ENCODE measurements at regions not wholly inside any gene's neighbourhood (a gene's known extent, or its start where the extent isn't known, plus 50 kb on each side); places are given as distances from the start of the nearest gene placed in this dataset.

DNA sequence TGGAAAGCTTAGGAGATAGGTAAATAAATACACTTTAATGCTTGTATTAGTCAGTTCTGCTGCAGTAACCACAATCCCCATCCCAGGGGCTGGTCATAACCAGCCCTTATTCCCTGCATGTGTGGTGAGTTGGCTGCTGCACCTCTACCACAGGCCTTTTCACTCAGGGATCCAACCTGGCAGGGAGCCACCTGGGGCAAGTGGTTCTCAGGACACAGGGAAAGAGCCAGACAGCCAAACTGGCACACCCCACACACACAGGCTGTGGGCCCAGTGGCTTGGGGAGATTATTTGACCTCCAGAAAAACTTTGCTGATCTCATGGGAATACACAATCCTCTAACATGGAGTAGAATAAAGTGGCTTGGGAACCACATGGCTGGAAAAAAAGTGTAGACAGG, 400.0 kb upstream of the RNF32 start:
- POLR2A ChIA-PET = no interaction called here
- Mint-ChIP-seq H3K4me3 (no peak overlapping the region), H3K27ac (no peak overlapping the region), H3K9me3 (no peaks in the 10 kb centered on the region), H3K27me3 (peaks cover 2% of the 10 kb centered on the region), H3K4me1 (no peaks in the 10 kb centered on the region), H3K36me3 (ENCODE audit: low read depth) (no peaks in the 10 kb centered on the region)
- DNase-seq (no peak), ATAC-seq (ENCODE audit: low read depth) (no peak)
- CTCF ChIA-PET = no interaction called here
- TF ChIP-seq, protein P1, sequence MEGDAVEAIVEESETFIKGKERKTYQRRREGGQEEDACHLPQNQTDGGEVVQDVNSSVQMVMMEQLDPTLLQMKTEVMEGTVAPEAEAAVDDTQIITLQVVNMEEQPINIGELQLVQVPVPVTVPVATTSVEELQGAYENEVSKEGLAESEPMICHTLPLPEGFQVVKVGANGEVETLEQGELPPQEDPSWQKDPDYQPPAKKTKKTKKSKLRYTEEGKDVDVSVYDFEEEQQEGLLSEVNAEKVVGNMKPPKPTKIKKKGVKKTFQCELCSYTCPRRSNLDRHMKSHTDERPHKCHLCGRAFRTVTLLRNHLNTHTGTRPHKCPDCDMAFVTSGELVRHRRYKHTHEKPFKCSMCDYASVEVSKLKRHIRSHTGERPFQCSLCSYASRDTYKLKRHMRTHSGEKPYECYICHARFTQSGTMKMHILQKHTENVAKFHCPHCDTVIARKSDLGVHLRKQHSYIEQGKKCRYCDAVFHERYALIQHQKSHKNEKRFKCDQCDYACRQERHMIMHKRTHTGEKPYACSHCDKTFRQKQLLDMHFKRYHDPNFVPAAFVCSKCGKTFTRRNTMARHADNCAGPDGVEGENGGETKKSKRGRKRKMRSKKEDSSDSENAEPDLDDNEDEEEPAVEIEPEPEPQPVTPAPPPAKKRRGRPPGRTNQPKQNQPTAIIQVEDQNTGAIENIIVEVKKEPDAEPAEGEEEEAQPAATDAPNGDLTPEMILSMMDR (IDR thresholded peaks at IDR 0.05) = no peak
- intact Hi-C loops (cut with micrococcal nuclease) = no loop called here

DNA sequence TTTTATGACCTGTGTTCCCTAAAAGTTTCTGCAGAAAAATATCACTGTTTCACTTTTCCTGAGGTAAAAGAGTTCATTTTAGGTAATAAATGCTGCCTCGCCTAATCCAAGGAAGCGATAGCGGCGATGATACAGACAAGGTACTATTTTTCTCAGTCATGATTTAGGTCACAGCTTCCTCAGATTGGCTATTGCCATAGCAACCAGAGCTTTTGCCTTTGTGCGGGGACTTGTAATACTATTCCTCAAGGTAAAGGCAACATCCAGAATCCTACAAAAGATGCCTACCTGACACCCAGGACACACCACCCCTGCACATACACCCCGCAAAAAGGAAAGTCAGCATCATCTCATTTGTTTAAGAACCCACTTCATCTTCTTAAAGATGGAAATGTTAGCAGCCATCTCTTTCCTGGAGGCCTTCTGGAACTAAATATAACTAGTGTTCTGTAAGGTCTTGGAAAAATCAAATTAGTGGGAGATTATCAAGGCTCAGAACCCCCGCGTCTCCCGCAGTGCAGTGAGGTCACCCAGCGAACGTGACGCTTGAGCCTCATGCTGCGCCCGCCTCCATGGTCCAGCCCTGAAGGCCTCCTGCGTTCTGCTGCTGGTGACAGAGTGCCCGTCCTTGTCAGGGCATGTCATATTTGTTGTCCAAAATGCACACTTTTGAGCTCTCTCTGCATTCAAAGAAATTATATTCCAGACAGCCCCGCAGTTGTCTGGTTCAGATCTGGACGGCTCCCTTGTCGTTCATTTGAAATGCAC, 402.0 kb upstream of the RNF32 start:
- Mint-ChIP-seq H3K27me3 (no peaks in the 10 kb centered on the region), H3K36me3 (ENCODE audit: low read depth) (no peaks in the 10 kb centered on the region), H3K4me3 (no peak overlapping the region), H3K27ac (no peak overlapping the region), H3K4me1 (no peaks in the 10 kb centered on the region), H3K9me3 (no peaks in the 10 kb centered on the region)
- CTCF ChIA-PET = no interaction called here
- TF ChIP-seq, protein P1 (IDR thresholded peaks at IDR 0.05) = no peak
- no peak for ATAC-seq (ENCODE audit: low read depth)
- intact Hi-C loops (cut with micrococcal nuclease) = no loop called here
- no peak for DNase-seq
- POLR2A ChIA-PET = no interaction called here

DNA sequence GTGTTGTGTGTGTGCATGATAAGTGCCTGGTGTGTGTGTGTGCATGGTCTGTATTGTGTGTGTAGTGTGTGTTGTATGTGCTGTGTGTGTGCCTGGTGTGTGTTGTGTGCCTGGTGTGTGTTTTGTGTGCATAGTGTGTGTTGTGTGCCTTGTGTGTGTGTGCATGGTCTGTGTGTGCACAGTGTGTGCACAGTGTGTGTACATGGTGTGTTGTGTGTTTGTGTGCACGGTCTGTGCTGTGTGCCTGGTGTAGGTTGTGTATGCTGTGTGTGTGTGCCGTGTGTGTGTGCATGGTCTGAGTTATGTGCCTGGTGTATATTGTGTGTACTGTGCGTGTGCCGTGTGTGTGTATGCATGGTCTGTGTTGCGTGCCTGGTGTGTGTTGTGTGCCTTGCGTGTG, 403.0 kb upstream of the RNF32 start:
- no peak overlapping the region for H3K4me3 Mint-ChIP-seq
- H3K4me1 Mint-ChIP-seq = no peaks in the 10 kb centered on the region
- DNase-seq = no peak
- intact Hi-C loops (cut with micrococcal nuclease) = no loop called here
- no peaks in the 10 kb centered on the region for H3K27me3 Mint-ChIP-seq
- no peaks in the 10 kb centered on the region for H3K36me3 Mint-ChIP-seq (ENCODE audit: low read depth)
- H3K9me3 Mint-ChIP-seq = no peaks in the 10 kb centered on the region
- POLR2A ChIA-PET = no interaction called here
- H3K27ac Mint-ChIP-seq = no peak overlapping the region
- CTCF ChIA-PET = no interaction called here
- ATAC-seq (ENCODE audit: low read depth) = no peak
- TF ChIP-seq, protein P1 (IDR thresholded peaks at IDR 0.05) = no peak

DNA sequence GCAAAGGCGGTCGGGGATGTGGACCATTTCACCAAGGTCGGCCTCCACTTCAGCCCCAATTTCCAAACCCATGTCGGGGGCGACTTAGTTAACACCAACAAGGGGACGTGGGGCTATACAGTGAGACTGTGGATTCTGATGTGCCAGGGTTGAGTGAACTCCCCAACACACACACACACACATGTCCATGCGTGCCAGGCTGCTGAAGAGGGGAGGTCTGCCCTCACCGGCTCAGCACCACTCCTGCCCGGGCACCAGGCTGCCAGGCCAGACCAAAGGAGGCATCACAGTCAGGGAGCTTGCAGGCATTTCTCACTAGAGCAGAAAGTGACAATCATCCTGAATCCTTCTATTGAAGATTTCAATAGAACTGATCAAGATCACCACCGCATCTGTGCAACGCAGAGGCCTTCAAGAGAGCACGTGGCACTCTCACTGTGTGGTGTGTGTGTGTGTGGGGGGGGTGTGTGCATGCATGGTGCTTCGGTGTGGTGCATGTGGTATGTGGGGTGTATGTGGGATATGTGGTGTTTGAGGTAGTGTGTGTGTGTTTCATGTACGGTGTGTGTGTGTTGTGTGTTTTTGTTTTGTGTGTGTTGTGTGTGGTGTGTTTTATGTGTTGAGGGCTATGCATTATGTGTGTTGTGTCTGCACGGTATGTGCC, 403.5 kb upstream of the RNF32 start:
- intact Hi-C loops (cut with micrococcal nuclease) = no loop called here
- TF ChIP-seq, protein P1 (IDR thresholded peaks at IDR 0.05) = no peak
- DNase-seq (no peak), ATAC-seq (ENCODE audit: low read depth) (no peak)
- Mint-ChIP-seq H3K4me3 (no peak overlapping the region), H3K27ac (no peak overlapping the region), H3K4me1 (no peaks in the 10 kb centered on the region), H3K36me3 (ENCODE audit: low read depth) (no peaks in the 10 kb centered on the region), H3K27me3 (no peaks in the 10 kb centered on the region), H3K9me3 (no peaks in the 10 kb centered on the region)
- ChIA-PET POLR2A (no interaction called here), CTCF (no interaction called here)

DNA sequence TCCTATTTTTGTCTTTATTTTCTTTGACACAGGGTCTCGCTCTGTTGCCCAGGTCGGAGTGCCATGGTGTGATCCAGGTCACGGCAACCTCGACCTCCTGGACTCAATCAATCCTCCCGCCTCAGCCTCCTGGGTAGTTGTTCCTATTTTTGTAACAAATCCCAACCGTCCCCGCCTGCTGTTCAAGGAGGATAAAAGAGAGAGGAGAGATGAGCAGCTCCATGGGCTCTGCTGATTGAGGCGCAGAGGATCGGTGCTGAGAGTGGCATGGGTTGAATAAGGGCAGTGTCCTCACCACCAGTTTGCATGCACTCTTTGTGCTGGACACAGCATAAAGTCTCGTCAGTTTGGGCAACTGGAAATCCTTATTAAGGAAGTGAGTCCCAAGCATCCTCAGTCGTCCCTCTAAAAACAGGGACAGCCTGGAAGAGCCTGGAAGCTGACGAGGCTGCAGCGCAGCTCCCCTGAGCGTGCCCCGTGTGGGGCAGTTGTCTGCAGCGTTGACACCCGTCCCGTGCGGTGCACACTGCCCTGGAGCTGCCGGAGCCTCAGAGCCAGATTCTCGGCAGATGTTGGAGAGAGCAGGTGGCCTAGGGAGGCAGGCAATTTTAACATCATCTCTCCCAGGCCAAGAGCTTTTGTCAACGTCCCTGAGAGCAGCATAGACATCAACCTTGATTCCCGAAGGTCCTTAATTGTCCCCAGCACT, 404.2 kb upstream of the RNF32 start:
- no peak overlapping the region for H3K27ac Mint-ChIP-seq
- ChIA-PET CTCF (no interaction called here), POLR2A (no interaction called here)
- intact Hi-C loops (cut with micrococcal nuclease) = no loop called here
- TF ChIP-seq, protein P1 (IDR thresholded peaks at IDR 0.05) = no peak
- H3K9me3 Mint-ChIP-seq = no peaks in the 10 kb centered on the region
- no peaks in the 10 kb centered on the region for H3K4me1 Mint-ChIP-seq
- ATAC-seq (ENCODE audit: low read depth) = no peak
- no peaks in the 10 kb centered on the region for H3K36me3 Mint-ChIP-seq (ENCODE audit: low read depth)
- DNase-seq = no peak
- no peak overlapping the region for H3K4me3 Mint-ChIP-seq
- H3K27me3 Mint-ChIP-seq = no peaks in the 10 kb centered on the region

Measured in activated B cell treated with CpG ODN at 0.5 μM for 24 hours (primary cell).